Endothelial cell (in vitro differentiated cells): ENCODE measurements at regions not wholly inside any gene's neighbourhood (a gene's known extent, or its start where the extent isn't known, plus 50 kb on each side); places are given as distances from the start of the nearest gene placed in this dataset.
"Not testable (repeated sequence)": the region's sequence is repeated elsewhere in the genome, so short reads cannot be mapped to it uniquely, and the experiment has no call there.

ENCODE experiments used
- DNase-seq: peaks from one replicate; pipeline ENCODE4 v3.0.0; 2021; ENCODE audit warnings: low spot score
- H3K27ac Mint-ChIP-seq: one replicate; pipeline ENCODE4 v1.8.0; 2021; ENCODE audit warnings: mixed read lengths, inconsistent platforms; ENCODE audit not compliant: unreplicated experiment
- H3K27me3 Mint-ChIP-seq: one replicate; pipeline ENCODE4 v1.8.0; 2021; ENCODE audit warnings: mild to moderate bottlenecking, moderate library complexity, mixed read lengths, inconsistent platforms; ENCODE audit not compliant: unreplicated experiment
- H3K36me3 Mint-ChIP-seq: one replicate; pipeline ENCODE4 v1.8.0; 2021; ENCODE audit warnings: mild to moderate bottlenecking, low read depth, mixed read lengths, inconsistent platforms; ENCODE audit not compliant: unreplicated experiment
- H3K4me1 Mint-ChIP-seq: one replicate; pipeline ENCODE4 v1.8.0; 2021; ENCODE audit warnings: mild to moderate bottlenecking, mixed read lengths, inconsistent platforms; ENCODE audit not compliant: unreplicated experiment
- H3K4me3 Mint-ChIP-seq: one replicate; pipeline ENCODE4 v1.8.0; 2021; ENCODE audit warnings: mild to moderate bottlenecking, mixed read lengths, inconsistent platforms; ENCODE audit not compliant: unreplicated experiment
- H3K9me3 Mint-ChIP-seq: one replicate; pipeline ENCODE4 v1.8.0; 2021; ENCODE audit warnings: mixed read lengths, inconsistent platforms; ENCODE audit not compliant: unreplicated experiment
- TF ChIP-seq, protein P1 (sequence below): fragments of 200-600 bp; sonication (generic); IDR thresholded peaks from one replicate; pipeline ENCODE4 v1.5.0; 2021; ENCODE audit warnings: antibody characterized with exemption; ENCODE audit not compliant: unreplicated experiment

DNA sequence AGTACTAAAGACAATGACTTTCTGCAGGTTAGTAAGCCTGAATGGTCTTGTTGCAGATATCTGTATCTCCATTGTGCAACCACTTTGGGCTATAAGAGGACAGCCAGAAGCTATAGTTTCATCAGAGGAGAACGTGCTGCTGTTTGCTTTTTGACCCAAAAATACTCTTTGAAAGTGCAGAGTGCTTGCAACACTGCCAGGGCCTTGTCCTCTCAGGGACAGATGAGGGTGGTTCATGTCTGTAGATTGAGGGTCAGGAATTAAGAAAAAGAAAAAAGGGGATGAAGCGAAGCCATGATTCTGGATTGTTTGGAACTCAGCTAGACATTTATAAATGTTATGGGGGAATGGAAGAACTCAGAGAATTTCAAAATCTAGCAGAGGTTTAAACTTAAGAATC is 212.5 kb downstream of the SEC23IP start:
- Mint-ChIP-seq H3K9me3 (no peaks in the 10 kb centered on the region), H3K4me3 (no peak overlapping the region), H3K27me3 (peaks cover 2% of the 10 kb centered on the region), H3K27ac (no peak overlapping the region), H3K36me3 (no peaks in the 10 kb centered on the region), H3K4me1 (no peaks in the 10 kb centered on the region)
- TF ChIP-seq, protein P1, sequence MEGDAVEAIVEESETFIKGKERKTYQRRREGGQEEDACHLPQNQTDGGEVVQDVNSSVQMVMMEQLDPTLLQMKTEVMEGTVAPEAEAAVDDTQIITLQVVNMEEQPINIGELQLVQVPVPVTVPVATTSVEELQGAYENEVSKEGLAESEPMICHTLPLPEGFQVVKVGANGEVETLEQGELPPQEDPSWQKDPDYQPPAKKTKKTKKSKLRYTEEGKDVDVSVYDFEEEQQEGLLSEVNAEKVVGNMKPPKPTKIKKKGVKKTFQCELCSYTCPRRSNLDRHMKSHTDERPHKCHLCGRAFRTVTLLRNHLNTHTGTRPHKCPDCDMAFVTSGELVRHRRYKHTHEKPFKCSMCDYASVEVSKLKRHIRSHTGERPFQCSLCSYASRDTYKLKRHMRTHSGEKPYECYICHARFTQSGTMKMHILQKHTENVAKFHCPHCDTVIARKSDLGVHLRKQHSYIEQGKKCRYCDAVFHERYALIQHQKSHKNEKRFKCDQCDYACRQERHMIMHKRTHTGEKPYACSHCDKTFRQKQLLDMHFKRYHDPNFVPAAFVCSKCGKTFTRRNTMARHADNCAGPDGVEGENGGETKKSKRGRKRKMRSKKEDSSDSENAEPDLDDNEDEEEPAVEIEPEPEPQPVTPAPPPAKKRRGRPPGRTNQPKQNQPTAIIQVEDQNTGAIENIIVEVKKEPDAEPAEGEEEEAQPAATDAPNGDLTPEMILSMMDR = no peak
- DNase-seq = no peak

DNA sequence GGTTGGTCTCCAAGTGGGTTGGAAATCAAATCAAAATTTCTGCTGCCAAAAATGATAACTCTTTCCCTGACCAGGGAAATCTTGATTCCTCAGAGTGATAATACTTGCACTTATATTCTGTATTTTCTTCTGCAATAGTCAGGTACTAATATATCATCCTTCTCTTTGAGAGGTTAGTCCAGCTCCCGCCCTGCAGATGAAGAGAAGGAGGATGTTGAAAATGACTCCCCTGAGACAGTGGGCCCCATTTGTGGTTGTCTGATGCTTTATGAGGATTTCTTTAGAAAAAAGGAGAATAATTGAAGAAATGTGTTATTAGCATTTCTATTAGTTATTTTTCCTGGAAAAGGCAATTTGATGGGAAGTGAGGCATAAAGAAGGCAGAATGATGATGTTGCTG is 213.0 kb downstream of the SEC23IP start:
- H3K27me3 Mint-ChIP-seq = peaks cover 2% of the 10 kb centered on the region
- TF ChIP-seq, protein P1 = no peak
- H3K4me3 Mint-ChIP-seq = no peak overlapping the region
- H3K4me1 Mint-ChIP-seq = no peaks in the 10 kb centered on the region
- H3K36me3 Mint-ChIP-seq = no peaks in the 10 kb centered on the region
- H3K9me3 Mint-ChIP-seq = no peaks in the 10 kb centered on the region
- DNase-seq = no peak
- no peak overlapping the region for H3K27ac Mint-ChIP-seq

DNA sequence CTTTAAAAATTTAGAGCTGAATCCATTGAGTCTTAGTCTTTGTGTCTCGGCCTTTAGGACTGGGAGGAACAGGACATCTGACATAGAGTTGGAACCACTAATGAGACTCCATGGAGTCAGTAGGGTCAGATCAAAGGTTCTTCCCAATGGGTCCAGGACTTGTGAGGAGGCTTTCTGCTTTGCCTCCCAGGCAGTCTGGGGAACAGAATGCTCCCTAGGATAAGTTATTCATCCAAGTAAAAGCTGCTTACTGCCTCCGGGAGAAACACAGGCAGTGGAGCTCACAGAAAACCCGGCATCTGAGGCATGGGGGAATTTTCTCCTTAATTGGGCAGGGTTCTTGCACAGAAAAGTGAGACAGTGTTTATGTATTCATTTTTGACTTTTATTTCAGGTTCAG is 216.4 kb downstream of the SEC23IP start:
- H3K27ac Mint-ChIP-seq = no peak overlapping the region
- DNase-seq = no peak
- H3K27me3 Mint-ChIP-seq = no peaks in the 10 kb centered on the region
- TF ChIP-seq, protein P1 = no peak
- no peak overlapping the region for H3K4me3 Mint-ChIP-seq
- H3K4me1 Mint-ChIP-seq = no peaks in the 10 kb centered on the region
- no peaks in the 10 kb centered on the region for H3K36me3 Mint-ChIP-seq
- H3K9me3 Mint-ChIP-seq = no peaks in the 10 kb centered on the region

DNA sequence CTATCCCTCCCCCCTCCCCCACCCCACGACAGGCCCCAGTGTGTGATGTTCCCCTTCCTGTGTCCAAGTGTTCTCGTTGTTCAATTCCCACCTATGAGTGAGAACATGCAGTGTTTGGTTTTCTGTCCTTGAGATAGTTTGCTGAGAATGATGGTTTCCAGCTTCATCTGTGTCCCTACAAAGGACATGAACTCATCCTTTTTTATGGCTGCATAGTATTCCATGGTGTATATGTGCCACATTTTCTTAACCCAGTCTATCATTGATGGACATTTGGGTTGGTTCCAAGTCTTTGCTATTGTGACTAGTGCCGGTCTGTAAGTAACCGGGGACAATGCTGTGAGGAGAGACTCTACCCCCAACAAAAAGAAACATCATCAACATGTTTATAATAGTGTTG is 217.2 kb downstream of the SEC23IP start:
- not testable (repeated sequence) for H3K27me3 Mint-ChIP-seq, H3K4me1 Mint-ChIP-seq, H3K27ac Mint-ChIP-seq, H3K4me3 Mint-ChIP-seq, H3K36me3 Mint-ChIP-seq, H3K9me3 Mint-ChIP-seq, DNase-seq

DNA sequence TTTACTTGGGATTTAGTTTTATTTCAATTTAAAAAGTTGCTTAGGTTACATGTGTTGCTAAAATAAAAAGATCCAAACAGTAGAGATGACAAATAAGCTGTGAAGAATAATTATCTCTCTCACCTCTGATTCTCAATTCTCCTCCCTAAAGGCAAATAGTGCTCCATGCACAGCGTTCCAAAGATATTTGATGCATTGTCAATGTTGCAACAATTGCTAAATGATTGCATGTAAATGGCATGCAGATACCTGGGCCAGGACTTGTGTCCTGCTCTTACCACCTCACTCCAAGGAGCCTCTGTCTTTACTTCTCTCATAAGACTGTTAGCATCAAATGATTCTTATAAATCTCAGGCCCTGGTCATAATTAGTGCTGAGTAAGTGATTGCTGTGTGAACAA is 217.7 kb downstream of the SEC23IP start:
- no peaks in the 10 kb centered on the region for H3K9me3 Mint-ChIP-seq
- no peaks in the 10 kb centered on the region for H3K36me3 Mint-ChIP-seq
- H3K27ac Mint-ChIP-seq = no peak overlapping the region
- no peak overlapping the region for H3K4me3 Mint-ChIP-seq
- no peaks in the 10 kb centered on the region for H3K4me1 Mint-ChIP-seq
- TF ChIP-seq, protein P1 = no peak
- H3K27me3 Mint-ChIP-seq = no peaks in the 10 kb centered on the region
- no peak for DNase-seq

DNA sequence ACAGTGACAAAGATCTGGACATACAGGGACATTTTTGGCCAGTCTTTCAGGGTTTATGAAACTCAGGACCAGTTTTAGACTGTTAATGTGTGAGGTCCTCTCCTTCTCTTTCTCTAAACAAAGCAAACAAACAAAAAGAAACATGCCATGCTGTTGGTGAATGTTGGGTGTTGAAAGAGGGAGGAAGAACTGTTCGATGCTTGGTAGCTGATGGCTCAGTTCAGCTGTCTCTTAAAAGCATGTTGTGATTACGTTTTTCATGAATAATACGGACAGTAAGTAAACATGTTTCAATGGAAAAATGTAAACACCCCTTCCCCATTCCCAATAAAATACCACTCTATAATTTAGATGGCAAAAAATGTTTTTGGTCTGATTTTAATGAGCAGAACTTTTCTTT is 219.1 kb downstream of the SEC23IP start:
- TF ChIP-seq, protein P1 = no peak
- H3K4me3 Mint-ChIP-seq = no peak overlapping the region
- no peaks in the 10 kb centered on the region for H3K4me1 Mint-ChIP-seq
- no peaks in the 10 kb centered on the region for H3K27me3 Mint-ChIP-seq
- DNase-seq = no peak
- no peaks in the 10 kb centered on the region for H3K36me3 Mint-ChIP-seq
- H3K9me3 Mint-ChIP-seq = no peaks in the 10 kb centered on the region
- H3K27ac Mint-ChIP-seq = no peak overlapping the region
